WTC11 (cell line): ENCODE measurements at regions not wholly inside any gene's neighbourhood (a gene's known extent, or its start where the extent isn't known, plus 50 kb on each side); places are given as distances from the start of the nearest gene placed in this dataset.

ENCODE experiments used
- ATAC-seq: fragments of 200-7000 bp; cut with Tn5 transposase; 2 replicates; pipeline ENCODE4 v1.10.0; 2021; ENCODE audit warnings: mild to moderate bottlenecking, moderate library complexity
- CTCF ChIA-PET: fragments of 300-600 bp; sonication (Branson Sonifier 250); formaldehyde crosslinking; loops from one replicate; lab custom pipeline; 2021; ENCODE audit warnings: antibody characterized with exemption; lab: Charles Lee
- POLR2A ChIA-PET: fragments of 350-600 bp; sonication (Branson Sonifier 250); formaldehyde crosslinking; loops from one replicate; lab custom pipeline; 2021; ENCODE audit warnings: antibody characterized with exemption; lab: Charles Lee
- DNase-seq: peaks from one replicate; pipeline ENCODE4 v3.0.0; 2021; ENCODE audit warnings: low spot score
- H3K27ac Mint-ChIP-seq: 2 replicates; pipeline ENCODE4 v1.8.0; 2021; ENCODE audit warnings: mixed read lengths
- H3K27me3 Mint-ChIP-seq: 2 replicates; pipeline ENCODE4 v1.8.0; 2021; ENCODE audit warnings: low read depth, mild to moderate bottlenecking, moderate library complexity, mixed read lengths
- H3K36me3 Mint-ChIP-seq: 2 replicates; pipeline ENCODE4 v1.8.0; 2021; ENCODE audit warnings: mixed read lengths
- H3K4me1 Mint-ChIP-seq: 2 replicates; pipeline ENCODE4 v1.8.0; 2022; ENCODE audit warnings: mixed read lengths
- H3K4me3 Mint-ChIP-seq: 2 replicates; pipeline ENCODE4 v1.8.0; 2021; ENCODE audit warnings: mild to moderate bottlenecking, moderate library complexity, mixed read lengths
- H3K9me3 Mint-ChIP-seq: 2 replicates; pipeline ENCODE4 v1.8.0; 2021; ENCODE audit warnings: mixed read lengths
- CBFB ChIP-seq: sonication (generic); formaldehyde crosslinking; IDR thresholded peaks from 2 replicates; pipeline ENCODE4 v1.8.1; 2022; ENCODE audit warnings: mild to moderate bottlenecking, low read depth, missing genetic modification reagents
- E2F4 ChIP-seq: sonication (generic); formaldehyde crosslinking; IDR thresholded peaks from 2 replicates; pipeline ENCODE4 v1.8.1; 2022; ENCODE audit warnings: low read depth, mild to moderate bottlenecking, moderate library complexity, missing genetic modification reagents, borderline replicate concordance
- HMGA2 ChIP-seq: fragments of 250-450 bp; sonication (Bioruptor Pico); IDR thresholded peaks from 2 replicates; pipeline ENCODE4 v1.4.0; 2021; ENCODE audit warnings: mild to moderate bottlenecking, moderate library complexity
- MLX ChIP-seq: sonication (generic); formaldehyde crosslinking; IDR thresholded peaks from 2 replicates; pipeline ENCODE4 v1.8.1; 2023; ENCODE audit warnings: mild to moderate bottlenecking, missing genetic modification reagents, moderate library complexity
- NFYB ChIP-seq: sonication (generic); formaldehyde crosslinking; conservative IDR thresholded peaks from 2 replicates; pipeline ENCODE4 v1.8.0; 2022; ENCODE audit warnings: low read depth, missing genetic modification reagents
- NR1H2 ChIP-seq: sonication (generic); formaldehyde crosslinking; IDR thresholded peaks from 2 replicates; pipeline ENCODE4 v1.9.0; 2021; ENCODE audit warnings: mild to moderate bottlenecking, moderate library complexity, missing genetic modification reagents
- SMAD4 ChIP-seq: sonication (generic); formaldehyde crosslinking; IDR thresholded peaks from 2 replicates; pipeline ENCODE4 v1.8.0; 2022; ENCODE audit warnings: mild to moderate bottlenecking, missing genetic modification reagents
- TEAD4 ChIP-seq: sonication (generic); formaldehyde crosslinking; IDR thresholded peaks from 2 replicates; pipeline ENCODE4 v1.8.0; 2022; ENCODE audit warnings: mild to moderate bottlenecking, missing genetic modification reagents
- USF1 ChIP-seq: sonication (generic); formaldehyde crosslinking; IDR thresholded peaks from 2 replicates; pipeline ENCODE4 v1.8.0; 2022; ENCODE audit warnings: mild to moderate bottlenecking, missing genetic modification reagents
- ZBTB43 ChIP-seq: sonication (generic); formaldehyde crosslinking; IDR thresholded peaks from 2 replicates; pipeline ENCODE4 v1.8.1; 2023; ENCODE audit warnings: mild to moderate bottlenecking, missing genetic modification reagents
- ZNF512 ChIP-seq: sonication (generic); formaldehyde crosslinking; IDR thresholded peaks from 2 replicates; pipeline ENCODE4 v1.8.1; 2022; ENCODE audit warnings: missing genetic modification reagents, borderline replicate concordance
- TF ChIP-seq, protein P1 (sequence below): sonication (generic); formaldehyde crosslinking; IDR thresholded peaks from 2 replicates; pipeline ENCODE4 v1.8.0; 2022; ENCODE audit warnings: mild to moderate bottlenecking, missing genetic modification reagents
- TF ChIP-seq, protein P2 (sequence below): fragments of 250-450 bp; sonication (Bioruptor Pico); IDR thresholded peaks from 2 replicates; pipeline ENCODE4 v1.9.0; 2021; ENCODE audit warnings: moderate library complexity, mild to moderate bottlenecking, inconsistent platforms, borderline replicate concordance
- TF ChIP-seq, protein P3 (sequence below): sonication (generic); formaldehyde crosslinking; IDR thresholded peaks from 2 replicates; pipeline ENCODE4 v1.8.1; 2022; ENCODE audit warnings: low read depth, missing genetic modification reagents, borderline replicate concordance

DNA sequence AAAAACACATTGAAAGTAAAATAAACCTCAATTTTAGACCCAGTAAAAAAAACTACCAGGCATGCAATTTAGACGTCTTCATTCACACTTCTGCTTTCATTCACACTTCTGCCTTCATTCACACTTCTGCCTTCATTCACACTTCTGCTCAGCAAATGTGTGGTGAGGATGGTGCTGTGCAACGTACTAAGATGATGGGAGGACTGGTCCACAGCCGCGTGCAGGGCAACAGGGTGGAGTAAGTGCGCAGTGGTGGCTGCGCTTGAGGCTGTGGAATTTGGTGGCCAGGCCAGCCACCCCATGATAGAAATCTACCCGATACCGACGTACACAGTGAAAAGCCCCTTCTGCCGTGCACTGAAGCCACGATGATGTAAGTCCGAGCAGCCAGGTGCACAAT is 114.3 kb upstream of the CD93 start (continued):
- TF ChIP-seq, protein P1, sequence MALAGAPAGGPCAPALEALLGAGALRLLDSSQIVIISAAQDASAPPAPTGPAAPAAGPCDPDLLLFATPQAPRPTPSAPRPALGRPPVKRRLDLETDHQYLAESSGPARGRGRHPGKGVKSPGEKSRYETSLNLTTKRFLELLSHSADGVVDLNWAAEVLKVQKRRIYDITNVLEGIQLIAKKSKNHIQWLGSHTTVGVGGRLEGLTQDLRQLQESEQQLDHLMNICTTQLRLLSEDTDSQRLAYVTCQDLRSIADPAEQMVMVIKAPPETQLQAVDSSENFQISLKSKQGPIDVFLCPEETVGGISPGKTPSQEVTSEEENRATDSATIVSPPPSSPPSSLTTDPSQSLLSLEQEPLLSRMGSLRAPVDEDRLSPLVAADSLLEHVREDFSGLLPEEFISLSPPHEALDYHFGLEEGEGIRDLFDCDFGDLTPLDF (CRISPR knock-in tag), result no peak

DNA sequence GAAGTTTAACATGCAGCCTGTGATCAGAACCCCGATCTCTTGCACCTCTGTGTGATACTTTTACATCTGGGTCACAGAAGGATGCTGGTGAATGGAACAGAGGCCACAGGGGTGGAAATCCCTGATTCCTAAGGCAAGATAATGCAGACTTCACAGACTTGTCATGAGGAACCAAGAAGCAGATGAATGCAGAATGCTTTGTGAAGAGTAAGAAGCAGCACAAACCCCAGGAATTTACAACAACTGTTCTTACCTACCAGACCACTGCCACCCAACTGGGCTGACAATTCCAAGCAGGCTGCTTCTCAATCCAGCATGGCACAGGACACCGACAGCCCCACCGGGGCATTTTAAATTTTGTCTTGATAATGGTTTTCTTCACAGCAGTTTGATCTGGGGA is 113.2 kb upstream of the CD93 start:
- DNase-seq, result no peak
- Mint-ChIP-seq H3K4me1 (peaks cover 5% of the 10 kb centered on the region), H3K27me3 (peaks cover 8% of the 10 kb centered on the region), H3K9me3 (peaks cover 18% of the 10 kb centered on the region), H3K27ac (no peak overlapping the region), H3K36me3 (peaks cover 4% of the 10 kb centered on the region; the same call in 1 of the 2 replicates), H3K4me3 (no peak overlapping the region)
- no peak for ATAC-seq
- no peak for TF ChIP-seq E2F4
- TF ChIP-seq HMGA2 (CRISPR knock-in tag), result no peak
- TF ChIP-seq ZBTB43 (CRISPR knock-in tag), result no peak
- TF ChIP-seq, protein P2, sequence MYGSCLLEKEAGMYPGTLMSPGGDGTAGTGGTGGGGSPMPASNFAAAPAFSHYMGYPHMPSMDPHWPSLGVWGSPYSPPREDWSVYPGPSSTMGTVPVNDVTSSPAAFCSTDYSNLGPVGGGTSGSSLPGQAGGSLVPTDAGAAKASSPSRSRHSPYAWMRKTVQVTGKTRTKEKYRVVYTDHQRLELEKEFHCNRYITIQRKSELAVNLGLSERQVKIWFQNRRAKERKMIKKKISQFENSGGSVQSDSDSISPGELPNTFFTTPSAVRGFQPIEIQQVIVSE (CRISPR knock-in tag), result no peak
- TF ChIP-seq TEAD4, result no peak
- TF ChIP-seq NFYB, result no peak
- ChIA-PET POLR2A (no interaction called here), CTCF (interaction anchor here (4.5 kb wide), 1 partner anchor 149 kb away, joined by 126 read pairs; the partner anchor contains the start of gene THBD)

DNA sequence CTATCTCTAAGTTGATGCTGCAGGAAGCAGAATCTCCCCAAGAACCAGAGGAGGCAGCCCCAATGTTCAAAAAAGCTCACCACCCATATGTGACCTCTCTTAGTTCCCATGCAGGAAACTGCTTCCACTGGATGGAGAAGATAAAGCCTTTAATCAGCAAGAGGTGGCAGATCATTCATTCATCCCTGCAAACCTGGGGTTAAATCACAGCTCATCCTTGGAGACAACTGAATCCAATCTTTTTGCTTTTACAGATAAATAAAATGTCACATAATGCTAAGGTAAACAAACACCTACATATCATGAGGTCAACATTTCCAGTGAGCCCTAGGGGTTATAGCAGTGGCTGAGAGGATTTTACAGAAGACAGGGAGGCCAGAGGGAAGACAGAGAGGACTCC is 112.7 kb upstream of the CD93 start:
- no peak overlapping the region for H3K4me3 Mint-ChIP-seq
- H3K36me3 Mint-ChIP-seq, result peaks cover 4% of the 10 kb centered on the region; the same call in 1 of the 2 replicates
- ChIA-PET CTCF (interaction anchor here (0.7 to 4.5 kb wide), 3 partner anchors 34 to 507 kb away, joined by 3 to 126 read pairs (median 3); partner anchors contain the start of gene THBD), POLR2A (no interaction called here)
- H3K27me3 Mint-ChIP-seq, result peaks cover 3% of the 10 kb centered on the region; the same call in 1 of the 2 replicates
- no peak for DNase-seq
- H3K27ac Mint-ChIP-seq, result no peak overlapping the region
- no peaks in the 10 kb centered on the region; the same call in none of the 2 replicates for H3K4me1 Mint-ChIP-seq
- no peak for ATAC-seq
- peaks cover 18% of the 10 kb centered on the region for H3K9me3 Mint-ChIP-seq
- TF ChIP-seq USF1, result no peak
- no peak for TF ChIP-seq MLX (CRISPR knock-in tag)
- TF ChIP-seq, protein P3, sequence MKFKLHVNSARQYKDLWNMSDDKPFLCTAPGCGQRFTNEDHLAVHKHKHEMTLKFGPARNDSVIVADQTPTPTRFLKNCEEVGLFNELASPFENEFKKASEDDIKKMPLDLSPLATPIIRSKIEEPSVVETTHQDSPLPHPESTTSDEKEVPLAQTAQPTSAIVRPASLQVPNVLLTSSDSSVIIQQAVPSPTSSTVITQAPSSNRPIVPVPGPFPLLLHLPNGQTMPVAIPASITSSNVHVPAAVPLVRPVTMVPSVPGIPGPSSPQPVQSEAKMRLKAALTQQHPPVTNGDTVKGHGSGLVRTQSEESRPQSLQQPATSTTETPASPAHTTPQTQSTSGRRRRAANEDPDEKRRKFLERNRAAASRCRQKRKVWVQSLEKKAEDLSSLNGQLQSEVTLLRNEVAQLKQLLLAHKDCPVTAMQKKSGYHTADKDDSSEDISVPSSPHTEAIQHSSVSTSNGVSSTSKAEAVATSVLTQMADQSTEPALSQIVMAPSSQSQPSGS (CRISPR knock-in tag), result no peak
- no peak for TF ChIP-seq NR1H2
- TF ChIP-seq ZNF512, result no peak
- TF ChIP-seq CBFB (CRISPR knock-in tag), result no peak
- no peak for TF ChIP-seq SMAD4 (CRISPR knock-in tag)
